Ectodermal cell (in vitro differentiated cells): ENCODE measurements at regions not wholly inside any gene's neighbourhood (a gene's known extent, or its start where the extent isn't known, plus 50 kb on each side); places are given as distances from the start of the nearest gene placed in this dataset.

ENCODE experiments used
- H3K27ac ChIP-seq: 2 replicates; pipeline ENCODE4 v1.7.0; 2013; ENCODE audit warnings: mild to moderate bottlenecking, low read depth, low read length; ENCODE audit not compliant: insufficient read depth, poor library complexity, severe bottlenecking
- H3K27me3 ChIP-seq: 2 replicates; pipeline ENCODE4 v1.7.0; 2013; ENCODE audit warnings: mild to moderate bottlenecking, low read length; ENCODE audit not compliant: insufficient read depth, control insufficient read depth, poor library complexity, severe bottlenecking
- H3K36me3 ChIP-seq: one replicate; pipeline ENCODE4 v1.7.0; 2013; ENCODE audit warnings: low read length; ENCODE audit not compliant: control insufficient read depth, insufficient read depth
- H3K4me1 ChIP-seq: one replicate; pipeline ENCODE4 v1.7.0; 2013; ENCODE audit warnings: low read length; ENCODE audit not compliant: control insufficient read depth, insufficient read depth
- H3K4me3 ChIP-seq: 2 replicates; pipeline ENCODE4 v1.7.0; 2013; ENCODE audit warnings: low read depth, low read length, control low read depth; ENCODE audit not compliant: insufficient read depth
- H3K9me3 ChIP-seq: 2 replicates; pipeline ENCODE4 v1.7.0; 2013; ENCODE audit warnings: mild to moderate bottlenecking, low read length, moderate library complexity; ENCODE audit not compliant: control insufficient read depth
- WGBS, 2 experiments: methylation state at CpG; one replicate each; pipeline ENCODE4 v1.1.7; 2013; ENCODE audit warnings: missing lambda C conversion rate in 2 of 2; 5-methylcytosine and 5-hydroxymethylcytosine counted together

DNA sequence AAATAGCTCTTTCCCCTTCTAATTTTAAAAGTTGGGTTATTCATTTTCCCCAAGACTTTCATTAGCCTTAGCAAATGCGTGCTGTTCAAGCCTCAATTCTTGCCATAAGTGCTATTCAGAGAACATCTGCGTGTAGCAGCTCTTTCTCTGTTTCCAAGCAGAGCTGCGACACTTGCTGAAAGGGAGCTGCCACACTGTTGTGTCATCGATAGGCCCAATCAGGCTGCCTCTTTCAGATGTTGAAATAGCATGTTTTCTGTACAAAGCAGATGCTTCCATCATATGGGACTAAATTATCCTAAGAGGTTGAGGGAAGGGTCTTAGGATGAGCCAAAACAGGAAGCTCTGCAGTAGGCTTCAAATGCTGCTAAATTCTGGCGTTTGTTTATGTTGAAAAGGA, 220.9 kb upstream of the CDC14C start:
- 87 to 90% methylated on average over 5 of the region's 5 CpGs for whole genome bisulfite sequencing, 2 experiments
- Histone ChIP-seq H3K4me3 (no peak overlapping the region), H3K27me3 (no peaks in the 10 kb centered on the region)

DNA sequence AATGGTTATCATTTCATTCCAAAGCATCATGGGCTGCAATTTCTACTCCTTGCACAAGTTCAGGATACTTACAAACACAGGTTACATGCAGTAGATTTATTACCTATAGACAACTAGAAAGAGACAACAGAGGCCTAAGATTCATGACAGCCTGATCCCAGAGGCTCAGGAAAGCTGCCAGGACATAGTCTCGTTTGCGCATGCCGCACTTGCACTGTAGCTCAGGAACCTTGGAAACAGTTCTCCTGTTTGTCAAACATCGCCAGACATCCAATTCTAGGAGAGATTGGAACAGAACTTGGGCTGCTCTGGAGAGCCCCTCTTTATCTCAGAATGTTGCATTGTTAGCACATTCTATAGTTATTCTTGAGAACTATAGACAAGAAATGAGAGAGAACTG, 216.2 kb upstream of the CDC14C start:
- Histone ChIP-seq H3K4me1 (peaks cover 5% of the 10 kb centered on the region), H3K4me3 (no peak overlapping the region), H3K27me3 (no peaks in the 10 kb centered on the region), H3K27ac (peak overlapping the region; percentile 46), H3K36me3 (no peaks in the 10 kb centered on the region), H3K9me3 (no peaks in the 10 kb centered on the region)
- 71 to 74% methylated on average over 4 of the region's 4 CpGs for WGBS, 2 experiments

More for the DNA sequence above, 220.9 kb upstream of the CDC14C start:
- H3K36me3 ChIP-seq, result no peaks in the 10 kb centered on the region
- no peak overlapping the region for H3K27ac ChIP-seq
- H3K4me1 ChIP-seq, result no peaks in the 10 kb centered on the region
- H3K9me3 ChIP-seq, result no peaks in the 10 kb centered on the region

GRCh38 chr7:48708635-48709034, 215.7 kb upstream of the CDC14C start:
- Histone ChIP-seq H3K27ac (peak overlapping the region; percentile 46), H3K9me3 (no peaks in the 10 kb centered on the region), H3K27me3 (no peaks in the 10 kb centered on the region), H3K4me1 (peaks cover 5% of the 10 kb centered on the region), H3K36me3 (no peaks in the 10 kb centered on the region), H3K4me3 (no peak overlapping the region)
- WGBS, 2 experiments, result 28 to 31% methylated on average over 7 of the region's 7 CpGs

DNA sequence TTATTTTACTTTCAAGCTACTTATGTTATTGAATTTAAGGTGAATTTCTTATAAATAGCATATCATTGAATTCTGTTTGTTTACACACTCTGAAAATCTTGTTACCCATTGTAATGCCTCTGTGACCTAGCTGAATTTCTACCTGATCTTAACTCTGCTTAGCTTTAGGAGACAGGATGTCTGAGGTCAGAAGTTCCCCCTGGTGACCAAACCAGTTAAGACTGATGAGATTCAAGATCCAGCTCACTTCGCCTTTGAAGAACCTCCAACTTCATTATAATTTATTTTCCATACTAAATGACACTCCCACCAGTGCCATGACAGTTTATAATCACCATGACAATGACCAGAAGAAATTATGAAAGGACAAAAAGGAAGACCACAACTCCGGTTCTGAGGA, 213.4 kb upstream of the CDC14C start:
- Histone ChIP-seq H3K4me1 (peaks cover 5% of the 10 kb centered on the region), H3K27ac (no peak overlapping the region), H3K4me3 (no peak overlapping the region), H3K27me3 (no peaks in the 10 kb centered on the region), H3K9me3 (no peaks in the 10 kb centered on the region), H3K36me3 (no peaks in the 10 kb centered on the region)
- WGBS, 2 experiments, result 84 to 91% methylated on average over 2 of the region's 2 CpGs

GRCh38 chr7:48718731-48719378, 205.5 kb upstream of the CDC14C start:
- H3K4me3 ChIP-seq, result no peak overlapping the region
- H3K9me3 ChIP-seq, result no peaks in the 10 kb centered on the region
- H3K27ac ChIP-seq, result no peak overlapping the region
- 86 to 97% methylated on average over 1 to 2 of the region's 2 CpGs for WGBS, 2 experiments
- H3K36me3 ChIP-seq, result no peaks in the 10 kb centered on the region
- no peaks in the 10 kb centered on the region for H3K27me3 ChIP-seq
- H3K4me1 ChIP-seq, result no peaks in the 10 kb centered on the region

DNA sequence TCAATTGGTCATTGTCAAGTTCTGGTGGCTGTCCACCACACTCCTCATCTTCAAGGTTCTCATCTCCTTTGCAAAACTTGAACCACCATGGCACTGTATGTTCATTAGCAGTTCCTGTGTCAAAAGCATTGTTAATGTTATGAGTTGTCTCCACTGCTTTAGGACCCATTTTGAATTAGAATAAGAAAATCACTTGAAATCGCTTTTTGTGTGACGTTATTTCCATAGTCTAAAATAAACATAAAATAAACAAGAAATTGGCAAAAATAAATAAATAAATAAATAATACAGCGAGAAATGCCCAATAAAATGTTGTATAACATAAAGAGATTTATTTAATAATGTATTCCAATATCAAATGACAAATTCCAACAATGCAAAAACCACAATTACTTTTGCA, 195.5 kb upstream of the CDC14C start:
- Histone ChIP-seq H3K9me3 (no peaks in the 10 kb centered on the region), H3K4me3 (no peak overlapping the region), H3K36me3 (no peaks in the 10 kb centered on the region), H3K27me3 (no peaks in the 10 kb centered on the region), H3K4me1 (no peaks in the 10 kb centered on the region), H3K27ac (no peak overlapping the region)
- no CpG with 5 or more reads among the region's 3 CpGs for WGBS, 2 experiments

- Histone ChIP-seq H3K4me1 (no peaks in the 10 kb centered on the region), H3K27me3 (no peaks in the 10 kb centered on the region), H3K36me3 (peaks cover 4% of the 10 kb centered on the region), H3K9me3 (no peaks in the 10 kb centered on the region), H3K4me3 (no peak overlapping the region), H3K27ac (no peak overlapping the region)
- 88 to 98% methylated on average over 3 to 4 of the region's 4 CpGs for WGBS, 2 experiments
These were observed 189.5 kb upstream of the CDC14C start for GRCh38 chr7:48734695-48735406.

DNA sequence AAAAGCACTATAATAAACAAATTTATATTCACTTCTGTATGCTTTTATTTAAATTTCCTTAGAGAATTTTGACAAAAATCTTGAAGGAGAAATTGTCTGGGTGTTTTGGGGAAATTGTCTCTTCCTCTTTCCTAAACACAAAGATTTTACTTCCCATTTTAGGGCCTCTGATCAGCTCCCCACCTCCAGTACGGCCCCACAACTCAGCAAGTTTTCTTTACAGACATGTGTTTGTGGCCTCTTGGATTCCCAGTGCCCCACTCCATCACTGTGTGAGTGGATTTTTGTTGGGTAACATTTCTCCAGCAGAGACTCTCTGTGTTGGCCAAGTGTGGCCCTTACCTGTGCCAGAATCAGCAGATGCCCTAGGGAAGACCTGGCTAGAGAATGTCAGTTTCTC, 182.8 kb upstream of the CDC14C start:
- Histone ChIP-seq H3K4me3 (no peak overlapping the region), H3K27ac (no peak overlapping the region), H3K9me3 (no peaks in the 10 kb centered on the region), H3K36me3 (peaks cover 4% of the 10 kb centered on the region), H3K4me1 (no peaks in the 10 kb centered on the region), H3K27me3 (no peaks in the 10 kb centered on the region)
- 86 to 88% methylated on average over 1 of the region's 1 CpG for WGBS, 2 experiments

DNA sequence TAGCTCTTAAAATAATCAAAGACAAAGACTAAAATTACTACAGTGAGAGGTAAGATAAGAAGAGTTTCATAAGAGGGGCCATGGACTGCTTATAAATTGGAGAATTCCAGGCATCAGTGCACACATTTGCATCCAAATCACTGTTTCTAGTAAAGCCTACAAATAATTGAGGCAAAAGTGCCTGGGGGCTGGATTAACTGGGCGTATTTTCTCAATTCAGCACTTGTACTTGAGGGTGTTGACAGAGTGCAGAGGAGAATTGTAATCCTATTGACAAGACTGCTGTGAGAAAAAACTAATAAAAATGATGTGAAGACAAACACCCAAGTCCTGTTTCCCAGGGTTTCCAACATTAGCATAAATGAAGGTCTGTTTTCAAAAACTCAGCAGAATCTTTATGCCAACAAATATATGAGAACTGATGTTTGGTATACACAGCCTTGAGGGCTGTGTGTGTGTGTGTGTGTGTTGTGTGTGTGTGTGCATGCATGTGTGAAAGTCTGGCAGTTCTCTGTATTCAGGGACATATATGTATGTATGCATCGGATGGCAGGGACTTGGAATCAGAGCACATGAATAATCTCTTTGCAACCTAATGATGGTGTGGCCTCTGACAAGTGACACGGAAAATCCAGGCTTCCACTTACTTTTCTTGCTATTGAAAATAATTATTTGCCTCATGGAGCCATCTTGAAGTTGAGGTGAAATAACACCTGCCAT, 182.1 kb upstream of the CDC14C start:
- Histone ChIP-seq H3K27ac (no peak overlapping the region), H3K27me3 (no peaks in the 10 kb centered on the region), H3K4me1 (no peaks in the 10 kb centered on the region), H3K36me3 (peaks cover 4% of the 10 kb centered on the region), H3K9me3 (no peaks in the 10 kb centered on the region), H3K4me3 (no peak overlapping the region)
- 91 to 95% methylated on average over 3 of the region's 3 CpGs for WGBS, 2 experiments

GRCh38 chr7:48748081-48748833, 176.1 kb upstream of the CDC14C start:
- H3K36me3 ChIP-seq, result no peaks in the 10 kb centered on the region
- no peaks in the 10 kb centered on the region for H3K27me3 ChIP-seq
- H3K27ac ChIP-seq, result no peak overlapping the region
- H3K4me1 ChIP-seq, result no peaks in the 10 kb centered on the region
- H3K4me3 ChIP-seq, result no peak overlapping the region
- 90 to 94% methylated on average over 12 of the region's 12 CpGs for WGBS, 2 experiments
- H3K9me3 ChIP-seq, result no peaks in the 10 kb centered on the region
